GM20000 (cell line): ENCODE measurements at regions not wholly inside any gene's neighbourhood (a gene's known extent, or its start where the extent isn't known, plus 50 kb on each side); places are given as distances from the start of the nearest gene placed in this dataset.
"Not testable (repeated sequence)": the region's sequence is repeated elsewhere in the genome, so short reads cannot be mapped to it uniquely, and the experiment has no call there.

ENCODE experiments used
- DNase-seq: peaks from one replicate; pipeline ENCODE4 v3.0.0; 2012; ENCODE audit warnings: low spot score
- TF ChIP-seq, protein P1 (sequence below): IDR thresholded peaks from 2 replicates; pipeline ENCODE4 v1.5.1; 2012; ENCODE audit warnings: mild to moderate bottlenecking, control low read depth; ENCODE audit errors: extremely low read depth, missing control alignments

DNA sequence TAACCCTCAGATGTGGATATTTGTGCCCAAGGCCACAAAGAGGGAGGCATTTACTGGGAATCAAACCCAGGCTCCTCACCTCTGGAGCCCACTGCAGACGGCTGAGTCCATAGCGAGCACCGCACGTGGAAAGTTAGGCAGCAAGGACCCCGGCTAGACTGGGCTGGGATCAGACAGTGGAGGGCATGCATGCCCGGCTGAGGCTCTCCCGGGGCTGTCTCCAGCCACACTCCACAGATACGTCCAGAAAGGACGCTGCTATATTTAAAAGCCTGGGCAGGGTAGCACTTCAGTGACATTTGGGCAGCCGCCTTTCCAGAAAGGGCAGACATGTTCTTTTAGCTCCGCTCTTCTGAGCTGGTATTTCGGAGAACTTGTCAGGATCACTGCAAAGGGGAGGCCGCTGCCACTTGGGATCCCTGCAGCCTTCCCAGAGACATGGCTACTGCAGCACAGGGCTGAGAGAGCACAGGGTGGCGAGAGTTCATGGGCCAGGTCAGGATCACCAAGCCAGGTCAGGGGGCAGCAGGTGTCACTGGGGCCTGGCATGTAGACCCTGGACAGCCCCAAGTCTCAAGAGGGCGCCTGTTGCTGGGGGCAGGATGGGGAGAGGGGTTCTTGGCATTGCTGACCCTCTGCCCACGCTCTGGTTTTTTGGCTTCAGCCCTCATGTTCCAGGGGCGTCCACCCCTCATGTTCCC, 121.7 kb downstream of the PHETA1 start:
- no peak for DNase-seq
- TF ChIP-seq, protein P1, sequence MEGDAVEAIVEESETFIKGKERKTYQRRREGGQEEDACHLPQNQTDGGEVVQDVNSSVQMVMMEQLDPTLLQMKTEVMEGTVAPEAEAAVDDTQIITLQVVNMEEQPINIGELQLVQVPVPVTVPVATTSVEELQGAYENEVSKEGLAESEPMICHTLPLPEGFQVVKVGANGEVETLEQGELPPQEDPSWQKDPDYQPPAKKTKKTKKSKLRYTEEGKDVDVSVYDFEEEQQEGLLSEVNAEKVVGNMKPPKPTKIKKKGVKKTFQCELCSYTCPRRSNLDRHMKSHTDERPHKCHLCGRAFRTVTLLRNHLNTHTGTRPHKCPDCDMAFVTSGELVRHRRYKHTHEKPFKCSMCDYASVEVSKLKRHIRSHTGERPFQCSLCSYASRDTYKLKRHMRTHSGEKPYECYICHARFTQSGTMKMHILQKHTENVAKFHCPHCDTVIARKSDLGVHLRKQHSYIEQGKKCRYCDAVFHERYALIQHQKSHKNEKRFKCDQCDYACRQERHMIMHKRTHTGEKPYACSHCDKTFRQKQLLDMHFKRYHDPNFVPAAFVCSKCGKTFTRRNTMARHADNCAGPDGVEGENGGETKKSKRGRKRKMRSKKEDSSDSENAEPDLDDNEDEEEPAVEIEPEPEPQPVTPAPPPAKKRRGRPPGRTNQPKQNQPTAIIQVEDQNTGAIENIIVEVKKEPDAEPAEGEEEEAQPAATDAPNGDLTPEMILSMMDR = no peak

- TF ChIP-seq, protein P1 = no peak
- DNase-seq = no peak
Observed at GRCh38 chr12:111246477-111247011, 122.4 kb downstream of the PHETA1 start.

DNA sequence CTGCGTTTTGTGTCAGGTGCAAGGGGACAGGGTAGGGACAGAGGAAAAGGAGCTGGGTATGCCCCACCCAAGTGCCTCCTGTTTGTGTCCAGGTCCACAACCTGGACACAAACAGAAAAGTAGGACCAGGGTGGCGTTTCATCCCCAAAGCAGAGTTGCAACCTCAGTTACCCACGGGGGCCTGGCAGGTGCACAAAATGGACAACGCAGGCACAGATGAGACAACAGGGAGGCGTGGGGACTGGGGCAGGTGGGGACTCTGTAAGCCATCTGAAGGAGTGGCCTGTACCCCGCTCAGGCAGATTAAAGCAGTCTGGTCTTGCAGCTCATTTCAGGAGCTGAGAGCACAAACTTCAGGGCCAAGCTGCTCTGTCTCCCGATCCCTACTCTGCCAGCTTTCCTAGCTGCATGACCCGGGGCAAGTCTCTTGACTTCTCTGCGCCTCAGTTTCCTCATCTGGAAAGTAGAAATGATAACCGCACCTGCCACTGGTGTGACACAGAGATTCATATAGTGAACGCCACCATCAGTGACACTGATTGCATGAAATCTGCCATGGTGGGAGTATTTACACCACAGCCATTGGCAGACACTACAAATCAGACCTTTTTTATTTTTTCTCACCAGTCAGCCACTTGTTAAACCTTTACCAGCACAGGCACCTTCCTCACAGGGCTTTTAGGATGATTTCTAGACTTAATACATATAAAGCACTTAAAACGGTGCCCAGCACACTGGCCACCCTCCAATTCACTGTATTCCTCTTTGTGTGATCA, 123.0 kb downstream of the PHETA1 start:
- TF ChIP-seq, protein P1 = no peak

GRCh38 chr12:111244673-111245072, 124.2 kb downstream of the PHETA1 start:
- TF ChIP-seq, protein P1 = no peak
- DNase-seq = no peak

More for the DNA sequence above, 123.0 kb downstream of the PHETA1 start:
- DNase-seq = no peak

DNA sequence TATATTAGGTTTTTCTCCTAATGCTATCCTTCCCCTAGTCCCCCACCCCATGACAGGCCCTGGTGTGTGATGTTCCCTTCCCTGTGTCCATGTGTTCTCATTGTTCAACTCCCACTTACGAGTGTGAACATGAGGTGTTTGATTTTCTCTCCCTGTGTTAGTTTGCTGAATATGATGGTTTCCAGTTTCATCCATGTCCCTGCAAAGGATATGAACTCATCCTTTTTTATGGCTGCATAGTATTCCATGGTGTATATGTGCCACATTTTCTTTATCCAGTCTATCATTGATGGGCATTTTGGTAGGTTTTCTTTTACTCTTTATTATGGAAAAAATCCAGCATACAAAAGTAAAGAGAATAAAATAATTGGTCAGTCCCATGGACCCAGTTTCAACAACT, 126.1 kb downstream of the PHETA1 start:
- DNase-seq = not testable (repeated sequence)

DNA sequence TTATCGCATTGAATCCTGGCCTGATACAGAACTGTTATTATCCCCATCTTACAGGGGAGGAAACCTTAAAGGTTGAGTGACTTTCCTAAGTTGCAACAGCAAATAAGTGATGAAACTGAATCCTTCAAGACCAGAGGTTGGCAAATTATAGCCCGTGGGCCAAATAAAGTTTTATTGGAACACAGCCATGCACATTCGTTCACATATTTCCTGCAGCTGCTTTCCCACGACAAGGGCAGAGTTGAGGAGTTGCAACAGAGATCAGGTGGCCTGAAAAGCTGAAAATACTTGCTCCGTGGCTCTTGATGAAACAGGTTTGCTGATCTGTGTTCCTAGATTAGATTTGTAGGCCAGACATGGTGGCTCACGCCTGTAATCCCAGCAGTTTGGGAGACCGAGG, 126.7 kb downstream of the PHETA1 start:
- TF ChIP-seq, protein P1 = no peak
- no peak for DNase-seq

DNA sequence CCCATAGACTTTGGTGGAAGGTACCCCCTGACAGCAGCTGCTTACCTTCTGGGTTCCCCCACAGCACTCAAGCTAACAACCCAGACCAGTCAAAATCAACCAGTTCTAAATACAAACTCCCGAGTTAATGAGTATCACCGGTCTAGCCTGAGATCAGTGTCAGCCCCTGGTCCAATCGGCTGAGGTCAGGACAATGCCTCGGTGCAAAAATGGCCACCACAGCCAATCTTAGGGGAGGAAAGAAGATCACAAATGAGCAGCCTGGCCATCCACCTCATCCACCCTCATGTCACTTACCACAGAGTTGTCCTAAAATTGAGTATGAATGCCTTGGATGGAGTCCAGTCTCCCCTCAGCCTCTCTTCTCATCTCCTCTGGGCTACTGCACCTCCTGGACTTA, 128.5 kb downstream of the PHETA1 start:
- DNase-seq = no peak
- TF ChIP-seq, protein P1 = no peak
